ENCODE measurements at regions not wholly inside any gene's neighbourhood (a gene's known extent, or its start where the extent isn't known, plus 50 kb on each side); places are given as distances from the start of the nearest gene placed in this dataset.

DNA sequence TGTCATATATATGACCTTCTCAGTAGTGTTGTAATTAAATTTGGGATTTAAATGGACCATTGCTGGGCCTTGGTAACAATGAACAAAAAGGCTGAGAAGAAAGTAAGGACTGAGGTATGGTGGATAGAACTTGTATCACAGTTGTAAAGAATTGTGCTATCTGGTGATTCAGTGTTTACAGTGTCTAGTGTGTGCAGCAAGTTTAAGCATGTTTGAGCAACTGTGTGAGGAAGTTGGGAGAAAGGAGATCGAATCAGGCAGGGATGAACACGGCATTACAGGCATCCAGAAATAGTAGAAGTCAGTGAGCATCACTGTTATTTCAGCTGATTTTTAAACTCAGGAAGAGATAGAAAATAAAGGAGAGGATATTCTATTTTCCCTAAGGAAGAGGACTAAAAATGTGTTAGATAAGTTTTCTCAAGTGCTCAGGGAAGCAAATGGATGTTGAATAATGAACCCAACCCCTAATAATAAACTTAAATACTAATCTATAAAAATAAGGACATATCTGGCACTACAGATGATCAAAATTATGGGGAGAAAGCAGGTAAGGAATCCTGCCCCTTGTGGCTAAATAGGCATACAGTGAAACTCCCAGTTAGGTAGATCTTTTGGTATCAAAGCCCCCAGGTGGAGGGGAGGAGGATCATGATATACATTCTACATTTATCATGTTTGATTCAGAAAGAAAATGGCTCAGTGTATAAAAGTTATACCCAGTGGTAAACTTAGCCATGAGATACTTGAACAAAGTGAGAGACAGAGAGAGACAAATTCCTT is 361.0 kb upstream of the ANO3 start:
- DNase-seq (ENCODE audit: low read depth): no peak

DNA sequence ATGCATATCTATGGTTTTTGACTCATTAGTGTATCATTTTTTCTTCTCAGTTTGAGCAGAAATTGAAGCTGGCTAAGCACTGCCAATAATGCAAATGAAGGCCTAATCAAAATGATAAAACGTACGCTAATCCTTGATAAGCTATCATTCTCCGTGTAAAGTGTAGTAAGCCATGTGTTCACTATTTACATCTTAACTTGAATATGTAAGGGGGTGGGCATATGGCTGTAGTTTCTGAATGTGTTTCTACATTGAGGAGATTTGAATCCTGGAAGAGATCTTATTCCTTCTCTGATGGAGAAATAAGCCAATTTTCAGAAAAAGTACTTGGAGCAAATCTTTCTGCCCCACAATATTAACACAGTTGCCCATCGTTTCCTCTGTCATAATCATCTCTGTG is 351.8 kb upstream of the ANO3 start:
- no peak for DNase-seq (ENCODE audit: low read depth)

DNA sequence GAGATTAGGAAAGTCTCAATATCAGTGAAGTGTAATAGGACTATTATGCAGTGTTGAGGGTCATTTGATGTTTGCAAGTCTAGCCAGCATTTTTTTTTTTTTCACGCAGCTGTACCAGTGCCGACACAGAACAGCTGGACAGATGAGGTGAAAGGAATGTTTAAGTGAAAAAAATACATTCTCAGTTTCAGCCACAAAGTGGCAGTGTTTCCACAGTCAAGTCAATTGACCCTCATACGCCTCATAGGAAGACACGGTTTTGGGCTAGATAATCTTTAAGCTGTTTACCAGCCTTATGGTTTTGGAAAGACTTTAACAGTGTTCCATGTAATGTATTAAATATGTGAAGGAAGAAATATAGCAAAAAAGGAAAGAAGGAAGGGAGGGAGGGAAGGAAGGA is 349.9 kb upstream of the ANO3 start:
- no peak for DNase-seq (ENCODE audit: low read depth)

DNA sequence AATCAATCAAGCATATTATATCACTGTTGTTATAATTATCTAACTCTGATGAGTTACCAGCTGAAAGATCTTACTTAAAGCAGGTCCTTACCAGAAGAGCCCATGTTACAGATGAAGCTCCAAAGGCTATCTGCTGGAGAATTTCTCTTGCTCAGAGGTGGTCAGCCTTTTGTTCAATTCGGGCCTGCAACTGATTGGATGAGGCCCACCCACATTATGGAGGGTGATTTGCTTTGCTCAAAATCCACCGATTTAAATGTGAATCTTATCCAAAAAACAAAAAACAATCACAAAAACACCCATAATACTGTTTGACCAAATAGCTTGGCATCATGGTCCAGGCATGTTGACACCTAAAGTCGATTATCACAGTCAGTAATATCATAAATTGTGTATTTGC is 348.6 kb upstream of the ANO3 start:
- no peak for DNase-seq (ENCODE audit: low read depth)

DNA sequence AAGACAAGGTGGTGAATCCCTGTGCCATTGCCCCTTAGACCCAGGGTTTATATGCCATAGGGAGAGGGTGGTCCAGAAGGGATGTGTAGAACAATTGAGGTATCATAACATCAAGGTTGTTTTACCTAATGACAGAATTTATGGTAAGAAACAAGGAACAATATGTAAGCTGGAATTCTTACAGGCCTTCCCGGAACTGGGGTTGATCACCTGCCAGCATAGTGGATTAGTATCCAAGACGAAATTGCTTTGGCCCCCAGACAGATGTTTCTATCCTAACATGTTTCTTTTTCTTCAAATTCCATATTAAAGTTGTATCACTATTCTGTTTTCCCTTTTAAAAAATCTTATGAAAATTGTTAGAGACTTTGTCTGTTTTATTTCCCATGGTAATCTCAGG is 343.8 kb upstream of the ANO3 start:
- DNase-seq (ENCODE audit: low read depth): no peak

DNA sequence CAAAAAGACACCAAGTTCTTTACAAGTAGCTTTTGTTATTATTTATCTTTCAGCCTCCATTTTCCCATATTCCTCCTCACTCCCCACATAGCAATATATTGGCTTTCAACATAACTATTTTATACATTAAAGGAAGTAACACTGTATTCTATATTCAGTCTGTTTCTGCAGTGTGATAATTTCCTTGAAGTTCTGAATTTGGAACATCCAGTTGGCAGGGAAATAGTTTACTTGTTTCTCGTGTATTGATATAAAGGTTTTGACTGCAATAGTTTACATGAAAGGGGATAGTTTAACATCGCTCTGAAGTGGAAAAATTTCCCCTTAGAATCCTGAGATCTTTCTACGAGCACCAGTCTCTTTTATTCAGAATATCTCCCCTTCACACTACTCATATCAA is 341.5 kb upstream of the ANO3 start:
- DNase-seq (ENCODE audit: low read depth): no peak

DNA sequence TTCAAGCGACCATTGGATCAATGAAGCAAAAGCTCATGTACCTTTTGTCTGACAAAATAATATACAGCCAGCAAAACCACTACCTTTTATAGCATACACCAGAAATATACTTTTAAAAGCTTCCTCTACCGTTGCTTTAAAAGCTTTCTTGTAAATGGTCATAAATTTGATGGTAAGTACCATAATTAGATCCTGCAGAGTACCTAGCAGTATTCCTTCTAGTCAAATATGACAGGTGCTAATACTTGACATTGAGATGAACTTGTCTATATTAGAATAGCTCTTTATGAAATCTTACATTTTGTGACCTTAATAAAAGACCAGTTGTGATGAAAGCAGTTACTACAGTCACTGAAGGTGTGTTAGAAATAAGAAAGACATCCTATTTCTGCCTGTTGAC is 340.5 kb upstream of the ANO3 start:
- DNase-seq (ENCODE audit: low read depth): no peak

DNA sequence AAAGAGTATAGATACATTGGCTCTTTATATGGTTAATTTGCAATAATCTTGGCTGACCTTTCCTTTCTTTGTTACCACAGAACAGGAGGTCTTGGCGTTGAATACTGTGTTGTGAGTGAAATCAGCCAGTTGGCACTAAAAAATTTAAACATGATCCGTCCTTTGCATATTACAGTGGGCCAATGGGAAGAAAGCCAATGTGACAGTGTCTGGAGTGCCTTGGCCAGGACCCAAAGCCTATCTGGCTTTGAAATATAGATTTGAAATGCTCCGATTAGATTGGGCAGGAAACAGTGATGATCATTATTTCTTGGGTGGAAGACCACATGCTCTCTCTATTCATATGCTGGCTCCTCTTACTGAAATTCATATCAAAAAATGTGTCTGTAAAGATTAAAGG is 339.6 kb upstream of the ANO3 start:
- no peak for DNase-seq (ENCODE audit: low read depth)

DNA sequence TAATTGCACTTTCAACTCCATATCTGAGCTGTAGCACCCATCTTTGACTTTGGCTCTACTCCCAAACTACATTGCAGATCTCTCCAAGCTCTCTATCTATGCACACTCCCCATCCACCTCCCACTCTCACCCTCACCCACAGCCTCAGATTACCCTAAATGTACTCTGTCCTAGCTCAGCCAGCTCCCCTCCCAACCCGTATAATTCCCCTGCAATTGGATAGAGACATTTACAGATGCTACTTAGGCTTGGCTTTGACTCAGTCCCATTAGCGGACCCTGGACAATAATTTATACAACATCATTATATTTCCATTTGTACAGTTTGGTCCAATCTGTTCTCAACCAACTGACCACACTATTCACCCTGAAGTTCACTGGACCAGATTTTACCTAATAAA is 338.9 kb upstream of the ANO3 start:
- no peak for DNase-seq (ENCODE audit: low read depth)

DNA sequence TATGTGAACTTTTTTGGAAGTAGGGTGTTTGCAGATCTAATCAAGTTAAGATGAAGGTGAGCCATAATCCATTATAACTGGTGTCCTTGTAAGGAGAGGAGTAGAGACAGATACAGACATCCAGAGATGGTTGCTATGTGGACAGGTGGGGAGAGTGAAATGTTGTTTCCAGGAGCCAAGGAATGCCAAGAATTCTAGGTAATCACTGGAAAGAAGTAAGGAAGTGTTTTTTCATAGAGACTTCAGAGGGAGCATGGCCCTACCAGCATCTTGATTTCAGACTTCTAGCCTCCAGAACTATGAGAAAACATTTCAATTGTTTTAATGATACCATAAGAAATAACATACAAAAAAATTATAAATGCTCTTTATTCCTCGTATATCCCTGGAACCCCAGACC is 320.5 kb upstream of the ANO3 start:
- no peak for DNase-seq (ENCODE audit: low read depth)

DNA sequence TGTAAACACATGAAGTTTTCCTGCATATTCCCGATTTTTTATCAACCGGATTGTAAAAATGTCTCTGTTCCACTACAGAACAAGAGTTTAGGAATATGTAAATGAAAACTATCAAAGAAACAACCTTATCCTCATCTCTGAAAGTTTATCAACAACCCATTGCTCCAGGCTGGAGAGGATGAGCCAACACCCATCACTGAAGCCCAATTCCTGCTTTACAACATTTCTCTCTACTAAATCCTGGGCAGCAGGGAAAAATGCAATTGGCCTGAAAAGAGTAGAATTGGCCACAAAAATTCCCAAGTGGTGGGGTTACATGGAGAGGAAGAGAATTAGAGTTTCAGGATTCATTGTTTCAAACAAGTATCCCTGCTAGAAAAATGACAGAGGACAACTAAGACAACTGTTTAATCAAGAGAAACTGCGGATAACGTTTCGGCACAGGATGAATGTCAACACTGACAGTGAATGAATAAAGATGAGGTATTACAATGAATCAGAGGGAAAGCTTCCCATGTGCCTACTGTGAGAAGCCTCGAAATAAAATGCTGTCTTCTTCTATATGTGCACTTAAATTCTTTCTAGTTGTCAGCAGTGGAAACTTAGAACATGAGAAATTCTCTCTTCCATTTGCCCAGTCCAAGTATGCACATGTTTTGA is 317.3 kb upstream of the ANO3 start:
- DNase-seq (ENCODE audit: low read depth): no peak

DNA sequence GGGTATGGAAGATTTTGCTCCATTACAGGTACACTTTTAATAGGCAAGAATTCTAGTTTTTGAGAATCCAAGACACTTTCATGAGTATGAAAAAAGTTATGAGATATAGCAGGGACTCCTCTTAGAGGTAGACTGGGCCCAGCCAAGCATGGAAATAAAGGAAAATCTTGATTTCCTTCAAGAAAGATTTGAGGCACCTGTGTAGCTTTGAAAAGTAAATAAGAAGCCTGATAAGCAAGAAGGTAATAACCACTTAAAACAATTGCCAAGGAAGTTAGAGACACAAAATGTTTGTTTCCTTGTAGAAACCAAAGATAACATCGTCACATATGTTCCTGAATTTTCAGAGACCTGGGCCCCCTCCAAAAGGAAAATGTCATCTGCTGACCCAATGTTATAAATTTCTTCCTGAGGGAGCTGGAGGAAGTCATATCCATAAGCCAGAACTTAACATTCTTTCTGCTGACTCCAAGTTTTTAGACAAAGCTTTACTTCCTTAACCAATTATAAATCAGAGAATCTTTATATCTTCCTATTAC is 314.5 kb upstream of the ANO3 start:
- DNase-seq (ENCODE audit: low read depth): no peak

DNA sequence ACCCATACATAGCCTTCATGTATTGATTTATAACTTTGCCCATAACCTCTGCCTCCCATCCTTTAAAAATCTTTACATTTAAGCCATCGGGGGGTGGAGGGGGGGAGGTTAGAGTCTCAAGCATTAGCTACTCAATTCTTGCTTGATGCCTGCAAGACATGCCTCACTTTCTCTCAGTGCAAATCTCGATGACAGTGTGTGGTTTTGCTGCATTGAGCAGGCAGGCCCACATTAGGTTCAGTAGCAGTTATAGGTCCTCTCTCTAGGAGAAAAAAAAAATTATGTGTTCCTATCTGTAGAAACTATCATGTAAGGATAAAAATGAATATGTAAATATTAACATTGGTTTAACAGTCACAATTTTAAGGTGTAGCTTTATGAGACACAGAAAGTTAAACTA is 314.0 kb upstream of the ANO3 start:
- no peak for DNase-seq (ENCODE audit: low read depth)

DNA sequence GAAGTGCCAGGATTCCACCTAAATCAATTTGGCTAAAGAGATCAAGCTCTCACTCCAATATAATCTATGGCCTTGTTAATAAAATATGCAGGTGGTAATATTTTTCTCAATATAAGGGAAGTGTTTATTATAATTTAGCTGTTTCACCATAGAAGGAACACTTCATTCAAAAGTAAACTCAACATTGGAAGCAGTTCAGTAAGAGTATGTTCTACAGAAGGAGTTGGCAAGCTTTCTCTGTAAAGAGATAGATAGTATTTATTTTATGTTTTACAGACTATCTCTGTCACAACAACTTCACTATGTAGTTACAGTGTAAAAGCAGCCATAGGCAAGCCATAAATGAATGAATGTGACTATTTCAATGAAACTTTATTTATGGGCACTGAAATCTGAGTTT is 313.6 kb upstream of the ANO3 start:
- no peak for DNase-seq (ENCODE audit: low read depth)

DNA sequence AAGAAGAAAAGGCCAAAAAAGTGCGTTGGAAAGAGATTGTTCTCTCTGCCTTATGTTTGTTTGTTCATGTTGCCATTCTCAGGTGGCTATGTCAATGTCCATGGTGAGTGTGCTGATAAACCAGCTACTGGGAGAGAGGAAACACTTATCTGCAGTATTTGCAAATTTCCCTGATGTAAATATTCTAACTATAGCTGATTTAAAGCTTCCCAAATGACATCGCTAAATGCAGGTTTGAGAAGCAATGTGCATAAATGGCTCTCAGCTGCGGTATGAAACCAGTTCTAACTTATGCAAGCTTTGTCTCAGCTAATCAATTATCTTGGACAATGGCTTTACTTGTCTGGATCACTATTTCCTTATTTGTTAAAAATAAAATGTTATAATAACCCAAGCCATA is 312.5 kb upstream of the ANO3 start:
- no peak for DNase-seq (ENCODE audit: low read depth)

DNA sequence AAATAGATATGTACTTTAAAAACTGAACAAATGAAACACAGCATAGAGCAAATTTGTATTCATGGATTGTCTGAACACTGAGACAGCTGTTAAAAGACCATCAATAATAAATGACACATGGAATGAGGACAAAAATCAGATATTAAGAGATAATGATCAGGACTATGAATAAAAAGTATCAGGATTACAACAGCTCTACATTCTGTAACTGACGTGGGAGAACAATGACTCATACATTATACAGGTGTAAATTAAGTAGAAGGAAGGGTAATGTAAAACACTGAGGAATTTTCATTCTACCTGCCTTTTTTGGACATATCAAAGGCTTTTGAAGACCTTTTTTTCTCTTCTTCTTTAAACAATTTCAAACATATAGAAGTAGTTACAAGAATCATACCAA is 310.9 kb upstream of the ANO3 start:
- DNase-seq (ENCODE audit: low read depth): no peak

DNA sequence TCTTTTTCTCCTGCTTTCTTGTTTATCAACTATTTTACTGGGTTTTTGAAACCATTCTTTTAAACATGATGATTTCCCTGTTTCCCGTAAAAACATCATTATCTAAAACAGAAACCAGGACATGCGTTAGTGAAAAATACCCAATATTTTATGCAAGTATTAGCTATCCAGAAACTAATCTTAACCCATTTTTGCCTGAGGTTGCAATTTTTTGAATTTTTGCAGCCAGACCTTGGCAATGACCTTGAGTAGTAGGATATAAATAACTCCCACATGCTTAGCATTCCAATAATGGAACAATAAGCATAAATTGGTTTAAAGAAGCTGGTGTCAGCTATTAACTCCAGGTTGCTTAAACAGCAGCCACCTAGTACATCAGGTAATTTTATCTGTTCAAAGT is 308.9 kb upstream of the ANO3 start:
- DNase-seq (ENCODE audit: low read depth): no peak

DNA sequence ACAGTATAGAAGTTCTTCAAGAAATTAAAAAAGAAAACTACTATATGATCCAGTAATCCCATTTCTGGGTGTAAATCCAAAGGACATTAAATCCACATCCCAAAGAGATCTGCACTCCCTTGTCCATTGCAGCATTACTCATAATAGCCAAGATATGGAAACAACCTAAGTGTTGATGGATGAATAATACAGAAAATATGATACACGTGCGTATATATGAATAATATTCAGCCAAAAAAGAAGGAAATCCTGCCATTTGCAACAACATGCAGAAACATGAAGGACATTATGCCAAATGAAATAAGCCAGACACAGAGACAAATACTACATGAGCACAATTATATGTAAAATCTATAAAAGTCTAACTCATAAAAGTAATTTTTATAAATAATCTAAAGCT is 306.3 kb upstream of the ANO3 start:
- no peak for DNase-seq (ENCODE audit: low read depth)

DNA sequence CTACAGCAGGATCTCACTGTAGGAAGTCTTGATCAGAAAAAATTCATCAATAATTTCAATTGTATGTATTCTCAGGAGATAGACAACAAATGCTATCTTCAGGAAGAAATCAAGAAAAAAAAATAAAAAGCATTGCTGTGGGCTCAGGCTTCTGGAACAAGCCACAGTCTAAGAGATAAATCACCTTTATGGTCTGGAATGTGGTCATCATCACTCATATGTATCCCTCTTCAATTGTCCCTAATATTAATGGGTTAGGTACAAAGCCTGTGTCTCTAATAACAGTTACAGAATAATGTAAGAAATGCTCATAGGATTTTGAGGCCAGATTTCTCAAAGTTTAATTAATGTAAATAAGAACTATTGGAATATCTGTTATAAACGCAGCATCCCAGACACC is 305.9 kb upstream of the ANO3 start:
- DNase-seq (ENCODE audit: low read depth): no peak

DNA sequence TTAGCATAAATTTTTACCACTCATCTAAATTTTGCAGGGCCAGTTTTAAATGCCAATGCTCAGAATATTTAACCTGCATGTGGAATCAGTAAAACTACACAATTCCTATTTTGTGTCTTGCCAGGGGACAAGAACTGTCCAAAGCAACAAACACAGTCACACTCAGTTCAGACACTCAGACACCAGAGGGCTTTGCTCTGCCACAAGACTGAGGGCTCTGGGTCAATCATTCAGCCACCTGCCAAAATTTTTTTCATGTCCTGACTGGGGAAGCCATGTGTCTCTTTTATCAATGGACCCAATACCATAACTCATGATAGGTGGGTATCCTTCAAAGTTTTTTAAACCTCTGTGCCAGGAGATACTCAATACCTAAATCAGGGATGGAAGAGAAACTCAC is 304.0 kb upstream of the ANO3 start:
- no peak for DNase-seq (ENCODE audit: low read depth)

DNA sequence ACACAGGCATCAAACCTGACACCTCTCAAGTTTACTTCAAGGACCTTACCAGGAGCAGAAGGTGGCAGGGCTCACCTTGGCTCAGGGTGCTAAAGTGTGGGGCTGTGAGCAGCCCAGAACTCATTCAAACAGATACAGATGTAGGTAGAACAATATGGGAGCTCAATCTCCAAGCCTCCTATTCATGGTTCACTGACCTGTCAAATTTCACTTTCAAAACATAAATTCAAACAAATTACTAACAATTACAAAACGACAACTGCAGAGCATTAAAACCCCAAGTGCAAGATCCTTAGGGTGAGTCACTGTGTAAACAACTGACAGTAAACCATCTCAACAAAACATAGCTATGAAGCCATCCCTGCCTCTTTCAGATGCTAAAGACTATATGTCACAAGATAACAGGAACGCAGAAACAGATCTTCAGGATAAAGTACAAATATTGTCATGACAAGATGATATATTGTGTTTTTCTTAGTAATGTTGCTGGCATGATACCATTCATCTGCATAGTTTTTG is 303.5 kb upstream of the ANO3 start:
- no peak for DNase-seq (ENCODE audit: low read depth)

DNA sequence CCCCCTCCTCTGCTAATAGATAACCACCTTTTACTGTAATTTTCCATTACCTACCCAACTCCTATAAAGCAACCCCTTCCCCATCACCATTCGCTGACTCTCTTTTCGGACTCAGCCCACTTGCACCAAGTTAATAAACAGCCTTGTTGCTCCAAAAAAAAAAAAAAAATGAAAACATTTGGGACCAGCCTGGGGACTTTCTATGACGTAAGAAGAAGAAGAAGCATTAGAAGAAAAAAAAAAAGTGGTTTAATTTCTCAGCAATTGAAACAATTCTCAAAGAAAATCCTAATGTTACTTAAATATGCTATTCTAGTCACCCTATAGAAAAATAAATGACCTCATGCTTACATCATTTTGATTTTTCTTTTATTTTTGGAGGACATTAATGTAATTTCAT is 301.5 kb upstream of the ANO3 start:
- no peak for DNase-seq (ENCODE audit: low read depth)

DNA sequence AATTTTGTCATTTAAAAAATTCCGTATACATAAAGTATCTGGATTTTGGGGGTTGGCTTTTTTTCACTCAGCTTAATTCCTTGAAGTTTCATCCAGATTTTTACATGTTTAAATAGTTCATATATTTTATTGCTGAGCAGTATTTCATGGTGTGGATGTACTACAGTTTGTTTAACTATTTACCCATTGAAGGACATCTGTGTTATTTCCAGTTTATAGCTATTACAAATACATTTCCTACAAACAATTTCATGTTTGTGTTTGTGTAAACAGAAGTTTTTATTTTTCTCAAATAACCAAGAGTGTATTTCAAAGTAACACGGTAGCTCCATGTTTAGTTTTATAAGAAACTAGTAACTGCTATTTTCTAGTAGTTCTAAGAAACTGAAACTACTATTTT is 299.7 kb upstream of the ANO3 start:
- DNase-seq (ENCODE audit: low read depth): no peak

DNA sequence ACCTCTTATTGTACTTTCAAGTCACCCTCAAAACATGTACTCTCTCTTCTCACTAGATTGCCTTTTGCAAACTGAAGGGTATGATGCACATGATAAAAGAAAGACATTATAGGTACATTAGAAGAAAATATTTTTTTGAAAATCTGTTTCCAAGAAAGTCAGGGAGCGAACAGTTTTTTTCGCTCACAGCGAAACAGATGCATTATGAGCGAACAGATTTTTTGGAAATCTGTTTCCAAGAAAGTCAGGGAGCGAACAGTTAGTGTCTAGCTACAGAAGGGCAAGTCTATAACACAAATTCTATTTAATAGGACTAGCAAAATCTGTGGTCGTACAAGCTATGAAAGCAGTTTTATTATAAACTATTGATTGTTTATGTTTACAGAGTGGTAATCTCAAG is 296.2 kb upstream of the ANO3 start:
- DNase-seq (ENCODE audit: low read depth): no peak
